Endothelial cell of umbilical vein (primary cell): ENCODE measurements at regions not wholly inside any gene's neighbourhood (a gene's known extent, or its start where the extent isn't known, plus 50 kb on each side); places are given as distances from the start of the nearest gene placed in this dataset.

ENCODE experiments used
- BruUV-seq: library from RNA; stranded (reverse); fragments of 400-500 nt; replicated peaks from 2 replicates; lab custom pipeline; 2021; lab: Mats Ljungman, UMichigan
- CTCF ChIA-PET: fragments of 300-600, 350-600 bp; sonication (Branson Sonifier 250); formaldehyde crosslinking; loops from one replicate; lab custom pipeline; 2021; ENCODE audit warnings: antibody characterized with exemption, inconsistent platforms; lab: Charles Lee
- POLR2A ChIA-PET: fragments of 300-600, 350-600 bp; sonication (Branson Sonifier 250); formaldehyde crosslinking; loops from one replicate; lab custom pipeline; 2021; ENCODE audit warnings: antibody characterized with exemption, inconsistent platforms; lab: Charles Lee
- DNase-seq: peaks from one replicate; pipeline ENCODE4 v3.0.0-alpha.2; 2011; ENCODE audit warnings: low read depth, low spot score
- FAIRE-seq: peaks from 2 replicates; lab custom pipeline; 2011; peaks lifted over from hg19 to GRCh38; lab: Jason Lieb, UNC
- H2AFZ ChIP-seq: 2 replicates; pipeline ENCODE4 v1.6.0; 2012; ENCODE audit warnings: low read depth, low read length, control low read depth, inconsistent platforms
- H3K27ac ChIP-seq: 2 replicates; pipeline ENCODE4 v1.5.1; 2011; ENCODE audit warnings: low read depth, mild to moderate bottlenecking, control low read depth, low read length, moderate library complexity; ENCODE audit not compliant: insufficient read depth
- H3K27me3 ChIP-seq, 2 experiments: 2 replicates each; pipeline versions ENCODE4 v1.6.0 to v1.6.1; 2011; ENCODE audit warnings: low read length in 2 of 2, mixed read lengths in 1 of 2; ENCODE audit not compliant: control insufficient read depth in 2 of 2, insufficient read depth in 2 of 2
- H3K36me3 ChIP-seq, 2 experiments: 2 replicates in 1 of 2; 3 replicates in 1 of 2; pipeline ENCODE4 v1.5.1; 2011; ENCODE audit warnings: low read length in 2 of 2, mild to moderate bottlenecking in 1 of 2, moderate library complexity in 1 of 2; ENCODE audit not compliant: control insufficient read depth in 2 of 2, insufficient read depth in 2 of 2; ENCODE audit errors: extremely low read depth in 1 of 2
- H3K4me1 ChIP-seq: 3 replicates; pipeline ENCODE4 v1.5.1; 2011; ENCODE audit warnings: mild to moderate bottlenecking, low read length; ENCODE audit not compliant: control insufficient read depth, insufficient read depth; ENCODE audit errors: extremely low read depth
- H3K4me2 ChIP-seq: 2 replicates; pipeline ENCODE4 v1.6.1; 2011; ENCODE audit warnings: low read length, control low read depth, mixed read lengths; ENCODE audit not compliant: insufficient read depth
- H3K4me3 ChIP-seq, 3 experiments: fragments of 200-600 bp in 1 of 3; sonication (generic), shearing (Covaris generic) in 1 of 3; replicated peaks in 1 of 3; 2 replicates each; pipeline ENCODE4 v1.5.1; 2011 to 2016; ENCODE audit warnings: control low read depth in 3 of 3, low read length in 3 of 3, mild to moderate bottlenecking in 2 of 3, inconsistent platforms in 1 of 3, low read depth in 1 of 3, moderate library complexity in 1 of 3; ENCODE audit not compliant: insufficient read depth in 1 of 3
- H3K79me2 ChIP-seq: 2 replicates; pipeline ENCODE4 v1.6.0; 2012; ENCODE audit warnings: low read length, inconsistent platforms; ENCODE audit not compliant: control insufficient read depth, insufficient read depth
- H3K9ac ChIP-seq: replicated peaks from 2 replicates; pipeline ENCODE3; 2011; ENCODE audit warnings: low read length, control low read depth; ENCODE audit not compliant: insufficient read depth; ENCODE audit errors: extremely low read depth
- H3K9me1 ChIP-seq: replicated peaks from 3 replicates; pipeline ENCODE4 v1.6.0; 2011; ENCODE audit warnings: mild to moderate bottlenecking, low read length; ENCODE audit not compliant: control insufficient read depth, insufficient read depth; ENCODE audit errors: extremely low read depth
- H3K9me3 ChIP-seq: replicated peaks from 2 replicates; pipeline ENCODE4 v1.5.1; 2012; ENCODE audit warnings: low read length, inconsistent platforms; ENCODE audit not compliant: control insufficient read depth, insufficient read depth
- H4K20me1 ChIP-seq: replicated peaks from 2 replicates; pipeline ENCODE3; 2011; ENCODE audit warnings: mild to moderate bottlenecking, low read length; ENCODE audit not compliant: control insufficient read depth, insufficient read depth; ENCODE audit errors: extremely low read depth
- EZH2 ChIP-seq: IDR thresholded peaks from 2 replicates; pipeline ENCODE4 v1.6.1; 2012; ENCODE audit warnings: borderline replicate concordance, low read depth, mild to moderate bottlenecking, moderate library complexity, low read length, inconsistent platforms; ENCODE audit not compliant: severe bottlenecking
- MYC ChIP-seq: IDR thresholded peaks from one replicate; pipeline ENCODE4 v1.6.1; 2011; ENCODE audit warnings: mild to moderate bottlenecking, low read depth, low read length
- POLR2A ChIP-seq: IDR thresholded peaks from 2 replicates; pipeline ENCODE4 v1.6.1; 2012; ENCODE audit warnings: low read depth, mild to moderate bottlenecking, control low read depth, low read length
- POLR2AphosphoS5 ChIP-seq: IDR thresholded peaks from 2 replicates; pipeline ENCODE4 v1.6.1; 2012; ENCODE audit warnings: low read depth, mild to moderate bottlenecking, control low read depth, low read length, moderate library complexity; ENCODE audit not compliant: insufficient read depth
- dilution Hi-C: fragments of 300-500 bp; cut with MboI; formaldehyde crosslinking; loops from one replicate; pipeline ENCODE4 v1.15.0; 2019; ENCODE audit warnings: low sequenced_read_pairs; ENCODE audit not compliant: extremely low pct_ligation_motif_present
- intact Hi-C: fragments of 100-400 bp; cut with micrococcal nuclease; formaldehyde crosslinking; loops from one replicate; pipeline ENCODE4 v1.10.0; 2022

GRCh38 chr13:61021838-61022237 lies 393.8 kb downstream of the PCDH20 start:
- BruUV-seq, result no TSS peak
- POLR2A ChIA-PET, result no interaction called here

GRCh38 chr13:61013796-61014195 lies 401.9 kb downstream of the PCDH20 start:
- no TSS peak for BruUV-seq
- H3K27ac ChIP-seq, result no peak overlapping the region
- H3K9me3 ChIP-seq, result no peaks in the 10 kb centered on the region
- H3K36me3 ChIP-seq, result no peaks in the 10 kb centered on the region
- H3K4me2 ChIP-seq, result no peak overlapping the region
- ChIA-PET POLR2A (no interaction called here), CTCF (no interaction called here)
- H2AFZ ChIP-seq, result no peak overlapping the region
- FAIRE-seq (no peak), DNase-seq (no peak)
- dilution Hi-C loops, result no loop called here
- intact Hi-C loops, result no loop called here
- no peak overlapping the region for H3K9ac ChIP-seq
- H3K27me3 ChIP-seq, result no peaks in the 10 kb centered on the region
- H3K79me2 ChIP-seq, result no peaks in the 10 kb centered on the region
- no peaks in the 10 kb centered on the region for H3K4me1 ChIP-seq
- no peak for TF ChIP-seq MYC
- TF ChIP-seq POLR2AphosphoS5, result no peak
- TF ChIP-seq POLR2A, result no peak
- no peak for TF ChIP-seq EZH2
- H4K20me1 ChIP-seq, result no peaks in the 10 kb centered on the region
- no peaks in the 10 kb centered on the region for H3K9me1 ChIP-seq
- no peak overlapping the region for H3K4me3 ChIP-seq

More at GRCh38 chr13:61021838-61022237, 393.8 kb downstream of the PCDH20 start:
- no peaks in the 10 kb centered on the region for H3K27me3 ChIP-seq
- CTCF ChIA-PET, result no interaction called here
- no peaks in the 10 kb centered on the region for H3K9me1 ChIP-seq
- no peak overlapping the region for H3K4me2 ChIP-seq
- H2AFZ ChIP-seq, result no peak overlapping the region
- H3K9ac ChIP-seq, result no peak overlapping the region
- H3K79me2 ChIP-seq, result no peaks in the 10 kb centered on the region
- TF ChIP-seq MYC, result no peak
- H3K9me3 ChIP-seq, result no peaks in the 10 kb centered on the region
- H3K36me3 ChIP-seq, result no peaks in the 10 kb centered on the region
- dilution Hi-C loops (no loop called here), intact Hi-C loops (no loop called here)
- DNase-seq (no peak), FAIRE-seq (no peak)
- no peak overlapping the region for H3K4me3 ChIP-seq
- no peak overlapping the region for H3K27ac ChIP-seq
- no peaks in the 10 kb centered on the region for H4K20me1 ChIP-seq
- no peaks in the 10 kb centered on the region for H3K4me1 ChIP-seq
